ENCODE measurements at regions not wholly inside any gene's neighbourhood (a gene's known extent, or its start where the extent isn't known, plus 50 kb on each side); places are given as distances from the start of the nearest gene placed in this dataset.
"Not testable (repeated sequence)": the region's sequence is repeated elsewhere in the genome, so short reads cannot be mapped to it uniquely, and the experiment has no call there.

DNA sequence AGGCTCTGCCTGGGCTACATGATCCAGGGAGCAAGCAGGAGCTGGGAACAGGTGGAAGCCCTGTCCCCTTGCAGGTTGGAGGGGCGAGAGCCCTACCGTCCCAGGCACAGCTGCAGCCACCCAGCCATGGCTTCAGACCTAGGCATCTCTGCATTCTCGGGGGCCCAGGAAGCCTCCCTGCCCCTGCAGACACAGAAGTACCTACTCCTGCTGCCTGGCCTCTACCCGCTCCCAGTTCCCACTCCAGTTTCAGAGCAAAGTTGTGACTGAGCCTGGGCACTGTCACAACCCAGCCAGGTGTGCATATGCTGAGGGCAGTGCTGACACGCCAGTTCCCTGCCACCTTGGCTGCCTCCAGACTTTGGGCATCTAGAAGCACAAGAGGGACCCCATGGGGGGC, 645.9 kb downstream of the HTR1B start:
- H3K4me3 ChIP-seq, result no peak overlapping the region
- no peak overlapping the region for H3K27ac ChIP-seq

GRCh38 chr6:76814496-76815458, 648.5 kb downstream of the HTR1B start:
- Histone ChIP-seq H3K27ac (no peak overlapping the region), H3K4me3 (no peak overlapping the region)

- no peak overlapping the region for H3K4me3 ChIP-seq
- no peak overlapping the region for H3K27ac ChIP-seq
These were observed 653.0 kb downstream of the HTR1B start for GRCh38 chr6:76810286-76810685.

DNA sequence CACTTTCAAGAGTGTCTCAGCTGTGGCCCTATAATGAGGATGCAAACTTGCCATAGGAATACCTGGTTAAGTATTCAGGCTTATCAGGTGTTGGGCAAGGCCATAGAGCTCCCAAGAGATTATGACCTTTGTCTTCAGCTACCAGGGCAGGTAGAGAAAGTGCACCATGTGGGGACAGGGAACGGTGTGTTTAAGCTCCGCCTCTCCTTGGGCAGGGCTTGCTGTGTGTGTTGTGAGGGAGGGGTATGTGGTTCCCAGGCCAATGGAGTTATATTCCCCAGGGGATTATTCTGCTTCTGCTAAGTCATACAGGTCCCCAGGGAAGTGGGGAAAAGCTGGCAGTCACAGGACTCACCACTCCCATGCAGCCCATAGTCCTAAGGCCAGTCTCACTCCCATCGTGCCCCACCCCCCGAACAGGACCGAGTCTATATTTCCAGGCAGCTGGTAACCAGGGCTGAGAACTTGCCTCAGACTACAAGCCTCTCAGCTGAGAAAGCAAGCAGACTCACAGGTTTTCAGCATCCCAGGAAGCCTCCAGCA, 660.2 kb downstream of the HTR1B start:
- H3K27ac ChIP-seq, result no peak overlapping the region
- no peak overlapping the region for H3K4me3 ChIP-seq

DNA sequence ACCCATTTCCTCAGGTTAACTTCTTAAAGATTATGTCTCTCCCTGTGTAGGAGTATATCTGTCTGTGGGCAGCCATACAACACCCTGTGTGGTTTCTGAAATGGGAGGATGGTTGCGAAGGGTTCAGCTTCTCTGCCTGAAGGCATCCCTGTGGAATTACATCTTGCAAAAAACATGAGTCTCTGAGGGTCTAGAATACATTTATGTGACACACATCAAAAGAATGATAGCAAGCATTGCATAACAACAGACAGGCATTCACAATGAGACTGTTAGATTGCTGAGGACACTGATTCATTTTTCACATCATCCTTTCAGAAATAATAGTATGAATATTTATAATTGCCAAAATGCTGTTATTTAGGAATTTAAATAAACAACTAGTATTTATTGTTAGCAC, 670.9 kb downstream of the HTR1B start:
- Histone ChIP-seq H3K27ac (no peak overlapping the region), H3K4me3 (no peak overlapping the region)

- Histone ChIP-seq H3K4me3 (no peak overlapping the region), H3K27ac (no peak overlapping the region)
These were observed 672.4 kb downstream of the HTR1B start for GRCh38 chr6:76790881-76791280.

DNA sequence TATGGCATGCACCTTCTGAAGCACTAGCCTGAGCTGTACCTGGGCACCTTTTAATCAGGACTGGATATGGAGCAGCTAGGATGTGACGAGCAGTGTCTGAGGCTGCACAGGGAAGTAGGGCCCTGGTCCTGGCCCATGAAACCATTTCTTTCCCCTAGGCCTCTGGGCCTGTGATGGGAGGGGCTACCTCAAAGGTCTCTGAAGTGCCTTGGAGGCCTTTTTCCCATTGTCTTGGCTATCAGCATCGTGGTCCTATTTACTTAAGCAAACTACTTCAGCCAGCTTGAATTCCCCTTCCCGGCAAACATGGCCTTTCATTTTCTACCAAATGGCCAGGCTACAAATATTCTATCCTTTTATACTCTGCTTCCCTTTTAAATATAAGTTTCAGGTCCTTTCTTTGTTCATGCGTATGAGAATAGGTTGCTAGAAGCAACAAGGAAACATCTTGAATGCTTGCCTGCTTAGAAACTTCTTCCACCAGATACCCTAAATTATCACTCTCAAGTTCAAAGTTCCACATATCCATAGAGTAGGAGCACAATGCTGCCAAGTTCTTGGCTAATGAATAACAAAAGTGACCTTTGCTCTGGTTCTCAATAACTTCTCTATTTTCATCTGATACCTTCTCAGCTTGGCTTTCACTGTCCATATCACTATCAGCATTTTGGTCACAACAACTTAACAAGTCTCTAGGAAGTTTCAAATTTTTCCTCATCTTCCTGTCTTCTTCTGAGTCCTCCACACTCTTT, 673.1 kb downstream of the HTR1B start:
- H3K4me3 ChIP-seq, result no peak overlapping the region
- H3K27ac ChIP-seq, result no peak overlapping the region

GRCh38 chr6:76789580-76789979, 673.7 kb downstream of the HTR1B start:
- Histone ChIP-seq H3K27ac (no peak overlapping the region), H3K4me3 (no peak overlapping the region)

DNA sequence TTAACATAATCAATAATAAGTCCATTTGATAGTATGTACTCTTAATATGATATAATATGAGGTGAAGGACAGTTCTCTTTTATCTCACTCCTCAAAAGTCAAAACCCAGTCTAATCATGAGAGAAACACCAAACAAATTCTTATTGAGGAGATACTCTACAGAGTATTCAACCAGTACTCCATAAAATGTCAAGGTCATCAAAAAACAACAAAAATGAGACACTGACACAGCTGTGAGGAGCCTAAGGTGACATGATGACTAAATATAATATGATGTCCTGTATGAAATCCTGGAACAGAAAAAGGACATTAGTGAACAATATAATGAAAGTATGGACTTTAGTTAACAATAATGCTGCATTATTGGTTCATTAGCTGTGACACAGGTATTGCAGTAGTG, 675.1 kb downstream of the HTR1B start:
- H3K4me3 ChIP-seq, result no peak overlapping the region

DNA sequence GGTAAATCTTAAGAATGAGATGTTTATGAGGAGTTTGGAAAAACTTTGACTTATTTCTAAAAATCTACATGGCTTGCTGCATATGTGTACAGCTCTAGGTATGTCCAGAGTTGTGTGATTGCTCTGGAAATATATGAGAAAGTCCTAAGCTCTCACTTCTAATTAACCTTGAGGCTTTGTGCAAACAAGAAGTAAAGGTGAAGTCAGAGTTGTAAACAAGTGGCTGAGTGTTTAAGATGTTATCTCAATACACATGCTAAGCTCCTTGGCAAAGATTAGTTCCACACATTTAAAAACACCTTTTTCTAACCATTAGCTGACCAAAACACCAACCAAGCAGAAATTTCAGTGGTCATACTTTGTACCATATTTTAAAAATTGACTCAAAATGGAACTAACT, 684.2 kb downstream of the HTR1B start:
- no peak overlapping the region for H3K4me3 ChIP-seq
- H3K27ac ChIP-seq, result no peak overlapping the region

More for the DNA sequence above, 675.1 kb downstream of the HTR1B start:
- no peak overlapping the region for H3K27ac ChIP-seq

- Histone ChIP-seq H3K4me3 (no peak overlapping the region), H3K27ac (no peak overlapping the region)
These were observed 686.4 kb downstream of the HTR1B start for GRCh38 chr6:76776876-76777275.

DNA sequence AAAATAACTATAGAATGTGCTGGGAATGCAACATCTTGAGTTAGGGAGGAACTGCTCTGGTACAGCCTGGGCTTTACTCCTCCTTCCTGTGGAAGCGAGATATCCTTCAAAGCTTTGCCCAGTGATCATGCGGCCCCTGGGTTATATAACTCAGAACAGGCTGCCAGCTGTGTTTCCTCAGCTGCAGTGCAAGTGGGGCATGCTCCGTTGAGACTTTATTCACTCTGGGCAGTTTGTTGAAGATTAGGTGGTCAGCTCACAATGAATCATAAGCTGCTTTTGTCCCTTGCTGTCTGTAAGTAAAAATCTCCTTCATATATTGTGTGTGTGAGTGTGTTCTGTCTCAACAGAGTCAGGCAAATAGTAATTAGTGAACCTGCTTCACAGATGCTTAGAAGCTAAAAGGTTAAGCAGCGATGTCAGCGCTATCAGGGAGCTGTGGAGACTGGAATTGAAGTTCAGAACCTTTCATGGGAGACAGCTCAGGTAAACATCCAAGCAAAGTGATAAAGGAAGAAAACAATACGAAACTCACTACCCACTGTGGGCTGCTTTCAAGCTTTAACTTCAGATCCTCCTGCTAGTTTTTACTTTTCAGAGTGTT, 688.4 kb downstream of the HTR1B start:
- Histone ChIP-seq H3K27ac (no peak overlapping the region), H3K4me3 (no peak overlapping the region)

- no peak overlapping the region for H3K4me3 ChIP-seq
- H3K27ac ChIP-seq, result no peak overlapping the region
These were observed 690.3 kb downstream of the HTR1B start for GRCh38 chr6:76772951-76773350.

DNA sequence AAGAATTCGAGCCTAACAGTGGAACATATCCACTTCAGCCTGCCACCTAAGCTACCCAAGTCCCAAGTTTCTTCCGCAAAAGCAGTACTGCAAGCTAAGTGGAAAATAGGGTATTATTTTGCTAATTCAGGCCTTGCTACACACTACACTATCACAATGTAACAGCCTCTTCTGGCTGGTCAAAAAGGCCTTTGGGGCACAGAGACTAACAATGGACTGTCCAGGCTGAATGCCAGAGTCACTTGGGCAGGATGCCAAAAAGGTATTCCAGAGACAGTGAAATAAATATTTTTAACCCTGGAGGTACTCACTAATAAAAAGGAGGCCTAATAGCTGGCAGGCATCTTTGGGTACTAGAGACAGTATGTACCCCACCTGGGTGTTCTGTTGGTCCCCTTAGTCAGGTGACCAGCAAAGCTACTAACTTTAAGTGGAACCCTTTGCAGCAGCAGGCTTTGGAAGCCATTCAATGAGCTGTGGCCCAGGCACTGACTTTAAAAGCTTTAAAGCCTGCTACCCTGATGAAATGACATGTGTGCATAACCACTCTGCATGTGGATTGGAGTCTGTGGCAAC, 692.1 kb downstream of the HTR1B start:
- Histone ChIP-seq H3K4me3 (no peak overlapping the region), H3K27ac (no peak overlapping the region)

DNA sequence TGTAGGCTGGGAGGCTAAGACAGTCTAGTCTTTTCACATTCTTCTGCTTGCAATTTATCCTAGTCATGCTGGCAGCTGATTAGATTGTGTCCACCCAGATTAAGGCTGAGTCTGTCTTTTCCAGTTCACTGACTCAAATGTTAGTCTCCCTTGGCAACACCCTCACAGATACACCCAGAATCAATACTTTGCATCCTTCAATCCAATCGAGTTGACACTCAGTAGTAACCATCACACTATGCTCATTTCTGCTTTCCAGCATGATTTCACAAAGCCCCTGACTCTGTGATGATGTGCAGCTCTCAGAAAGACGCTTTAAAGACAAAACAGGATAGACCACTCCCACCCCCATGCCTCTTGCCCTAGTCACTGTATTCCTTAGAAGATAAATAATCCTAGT, 693.0 kb downstream of the HTR1B start:
- H3K27ac ChIP-seq, result no peak overlapping the region
- no peak overlapping the region for H3K4me3 ChIP-seq

GRCh38 chr6:76768556-76768955, 694.7 kb downstream of the HTR1B start:
- H3K27ac ChIP-seq, result no peak overlapping the region
- no peak overlapping the region for H3K4me3 ChIP-seq

- no peak overlapping the region for H3K4me3 ChIP-seq
- H3K27ac ChIP-seq, result no peak overlapping the region
These were observed 691.6 kb upstream of the IMPG1 start for GRCh38 chr6:76764057-76764456.

GRCh38 chr6:76752841-76753240, 680.4 kb upstream of the IMPG1 start:
- no peak overlapping the region for H3K27ac ChIP-seq
- no peak overlapping the region for H3K4me3 ChIP-seq

DNA sequence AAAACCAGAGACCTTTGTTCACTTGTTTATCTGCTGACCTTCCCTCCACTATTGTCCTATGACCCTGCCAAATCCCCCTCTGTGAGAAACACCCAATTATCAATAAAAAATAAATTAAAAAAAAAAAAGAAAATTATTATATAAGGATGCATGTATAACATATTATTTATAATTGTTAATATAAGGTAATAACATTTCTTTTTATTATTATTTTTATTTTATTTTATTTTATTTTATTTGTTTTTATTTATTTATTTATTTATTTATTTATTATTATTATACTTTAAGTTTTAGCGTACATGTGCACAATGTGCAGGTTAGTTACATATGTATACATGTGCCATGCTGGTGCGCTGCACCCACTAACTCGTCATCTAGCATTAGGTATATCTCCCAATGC, 672.9 kb upstream of the IMPG1 start:
- not testable (repeated sequence) for H3K27ac ChIP-seq, H3K4me3 ChIP-seq

GRCh38 chr6:76744151-76744720, 671.8 kb upstream of the IMPG1 start:
- not testable (repeated sequence) for H3K4me3 ChIP-seq, H3K27ac ChIP-seq

Measured in skin epidermis (tissue), 12 donors.